SK-N-SH (cell line): ENCODE measurements at regions not wholly inside any gene's neighbourhood (a gene's known extent, or its start where the extent isn't known, plus 50 kb on each side); places are given as distances from the start of the nearest gene placed in this dataset.

Experiments used
- CTCF ChIA-PET: fragments of 300-600, 350-600 bp; formaldehyde crosslinking; extraction: SDS; loops from one replicate; lab custom pipeline; 2021; lab: Yijun Ruan, JAX
- POLR2A ChIA-PET: fragments of 350-600 bp; sonication (Branson Sonifier 250); formaldehyde crosslinking; extraction: SDS; loops from one replicate; lab custom pipeline; 2020; ENCODE audit warnings: antibody characterized with exemption, inconsistent platforms; lab: Yijun Ruan, JAX
- DNase-seq: peaks from one replicate; pipeline ENCODE4 v3.0.0; 2012
- H2AFZ ChIP-seq: fragments of 200-600 bp; sonication (generic); 2 replicates; pipeline ENCODE4 v1.8.1; 2016; ENCODE audit warnings: antibody characterized with exemption, mild to moderate bottlenecking, low read depth
- H3F3A ChIP-seq: fragments of 200-600 bp; sonication (generic); replicated peaks from 2 replicates; pipeline ENCODE3; 2016; ENCODE audit warnings: antibody characterized with exemption, mild to moderate bottlenecking; ENCODE audit not compliant: insufficient read depth
- H3K27ac ChIP-seq, 2 experiments: fragments of 200-500 bp in 1 of 2; fragments of 200-600 bp in 1 of 2; sonication (Bioruptor generic) in 1 of 2; sonication (generic), shearing (Covaris generic) in 1 of 2; 2 replicates each; pipeline versions ENCODE4 v1.5.1 to v1.6.1; 2014 to 2016; ENCODE audit warnings: low read depth in 2 of 2, inconsistent platforms in 1 of 2, low read length in 1 of 2, mild to moderate bottlenecking in 1 of 2, mixed read lengths in 1 of 2
- H3K27me3 ChIP-seq: fragments of 200-600 bp; sonication (generic), shearing (Covaris generic); 2 replicates; pipeline ENCODE4 v1.6.1; 2016; ENCODE audit warnings: mixed run types; ENCODE audit not compliant: insufficient read depth
- H3K36me3 ChIP-seq, 2 experiments: fragments of 200-500 bp in 1 of 2; fragments of 200-600 bp in 1 of 2; sonication (Bioruptor generic) in 1 of 2; sonication (generic) in 1 of 2; replicated peaks in 1 of 2; 2 replicates each; pipeline versions ENCODE3 to v1.5.1; 2014 to 2016; ENCODE audit warnings: low read length in 1 of 2, mild to moderate bottlenecking in 1 of 2; ENCODE audit not compliant: insufficient read depth in 2 of 2, control insufficient read depth in 1 of 2
- H3K4me1 ChIP-seq, 2 experiments: fragments of 200-500 bp in 1 of 2; fragments of 200-600 bp in 1 of 2; sonication (Bioruptor generic) in 1 of 2; sonication (generic), shearing (Covaris generic) in 1 of 2; 2 replicates each; pipeline versions ENCODE4 v1.5.1 to v1.6.1; 2014 to 2016; ENCODE audit warnings: low read depth in 1 of 2, low read length in 1 of 2, mixed run types in 1 of 2; ENCODE audit not compliant: insufficient read depth in 2 of 2, control insufficient read depth in 1 of 2
- H3K4me2 ChIP-seq: fragments of 200-600 bp; sonication (generic), shearing (Covaris generic); 2 replicates; pipeline ENCODE4 v1.6.1; 2017; ENCODE audit warnings: mixed run types
- H3K4me3 ChIP-seq, 2 experiments: fragments of 200-500 bp in 1 of 2; fragments of 200-600 bp in 1 of 2; sonication (Bioruptor generic) in 1 of 2; sonication (generic), shearing (Covaris generic) in 1 of 2; 2 replicates each; pipeline versions ENCODE4 v1.5.1 to v1.8.1; 2014 to 2016; ENCODE audit warnings: low read depth in 2 of 2, inconsistent platforms in 1 of 2, low read length in 1 of 2, mild to moderate bottlenecking in 1 of 2, mixed read lengths in 1 of 2, moderate library complexity in 1 of 2
- H3K79me2 ChIP-seq: fragments of 200-600 bp; sonication (generic); 2 replicates; pipeline ENCODE4 v1.8.1; 2017; ENCODE audit warnings: mild to moderate bottlenecking; ENCODE audit not compliant: insufficient read depth
- H3K9ac ChIP-seq: fragments of 200-600 bp; sonication (generic); 2 replicates; pipeline ENCODE4 v1.6.1; 2017; ENCODE audit warnings: mixed run types
- H3K9me2 ChIP-seq: fragments of 200-600 bp; sonication (generic); 2 replicates; pipeline ENCODE4 v1.6.1; 2017; ENCODE audit warnings: mixed run types
- H3K9me3 ChIP-seq: fragments of 200-600 bp; sonication (generic); 2 replicates; pipeline ENCODE4 v1.6.1; 2017; ENCODE audit warnings: mixed run types, mild to moderate bottlenecking, moderate library complexity
- H4K20me1 ChIP-seq: fragments of 200-600 bp; sonication (generic); 2 replicates; pipeline ENCODE4 v1.6.1; 2017; ENCODE audit warnings: mild to moderate bottlenecking, mixed run types; ENCODE audit not compliant: insufficient read depth
- CTCF ChIP-seq: fragments of 200-600 bp; sonication (generic); IDR thresholded peaks from 2 replicates; pipeline ENCODE4 v1.6.1; 2017; ENCODE audit warnings: antibody characterized with exemption, mild to moderate bottlenecking, moderate library complexity
- ELF1 ChIP-seq: IDR thresholded peaks from 2 replicates; pipeline ENCODE4 v1.4.0; 2012
- EZH2phosphoT487 ChIP-seq: fragments of 200-600 bp; sonication (generic); IDR thresholded peaks from 2 replicates; pipeline ENCODE4 v1.6.1; 2017; ENCODE audit warnings: low read depth, mixed run types, mild to moderate bottlenecking, antibody characterized with exemption, moderate library complexity, borderline replicate concordance
- FOXJ3 ChIP-seq: sonication (generic); formaldehyde crosslinking; IDR thresholded peaks from 2 replicates; pipeline ENCODE4 v1.5.1; 2020; ENCODE audit warnings: mild to moderate bottlenecking, missing genetic modification reagents
- FOXM1 ChIP-seq: IDR thresholded peaks from 2 replicates; pipeline ENCODE4 v1.4.0; 2012; ENCODE audit warnings: low read depth, mild to moderate bottlenecking
- GABPA ChIP-seq: IDR thresholded peaks from 2 replicates; pipeline ENCODE4 v1.4.0; 2012; ENCODE audit warnings: low read depth, mild to moderate bottlenecking
- MEF2A ChIP-seq: IDR thresholded peaks from 2 replicates; pipeline ENCODE4 v1.4.0; 2012; ENCODE audit warnings: low read depth, borderline replicate concordance
- MXI1 ChIP-seq: IDR thresholded peaks from 2 replicates; pipeline ENCODE4 v1.6.1; 2012; ENCODE audit warnings: mild to moderate bottlenecking, low read depth, low read length, improper control_type of control experiment
- NFIC ChIP-seq: IDR thresholded peaks from 2 replicates; pipeline ENCODE4 v1.4.0; 2012; ENCODE audit warnings: borderline replicate concordance
- RAD21 ChIP-seq: IDR thresholded peaks from 2 replicates; pipeline ENCODE4 v1.6.1; 2012; ENCODE audit warnings: mild to moderate bottlenecking, low read length
- REST ChIP-seq: IDR thresholded peaks from 2 replicates; pipeline ENCODE4 v1.6.1; 2012; ENCODE audit warnings: mild to moderate bottlenecking, low read depth, low read length, moderate library complexity
- RFX5 ChIP-seq: IDR thresholded peaks from 2 replicates; pipeline ENCODE4 v1.6.1; 2012; ENCODE audit warnings: mild to moderate bottlenecking, improper control_type of control experiment, low read length
- RXRA ChIP-seq: IDR thresholded peaks from 2 replicates; pipeline ENCODE4 v1.4.0; 2012; ENCODE audit warnings: low read depth, mild to moderate bottlenecking, borderline replicate concordance
- SIN3A ChIP-seq: IDR thresholded peaks from 2 replicates; pipeline ENCODE4 v1.6.1; 2012; ENCODE audit warnings: low read depth, mild to moderate bottlenecking, low read length, moderate library complexity, borderline replicate concordance
- SMC3 ChIP-seq: IDR thresholded peaks from 2 replicates; pipeline ENCODE4 v1.6.1; 2012; ENCODE audit warnings: low read depth, low read length, improper control_type of control experiment
- TAF1 ChIP-seq: IDR thresholded peaks from 2 replicates; pipeline ENCODE4 v1.6.1; 2012; ENCODE audit warnings: low read depth, mild to moderate bottlenecking, low read length, moderate library complexity, borderline replicate concordance
- USF2 ChIP-seq: fragments of 150-350 bp; IDR thresholded peaks from 2 replicates; pipeline ENCODE4 v1.6.1; 2017; ENCODE audit warnings: antibody characterized with exemption, low read length, low read depth, borderline replicate concordance
- YY1 ChIP-seq: IDR thresholded peaks from 2 replicates; pipeline ENCODE4 v1.4.0; 2012; ENCODE audit warnings: low read depth, mild to moderate bottlenecking
- WGBS: methylation state at CpG from one replicate; pipeline ENCODE4 v1.1.6; 2017; ENCODE audit warnings: low lambda C conversion rate; 5-methylcytosine and 5-hydroxymethylcytosine counted together
- TF ChIP-seq, protein P1 (sequence below): IDR thresholded peaks from 2 replicates; pipeline ENCODE4 v1.4.0; 2012; ENCODE audit warnings: low read depth

GRCh38 chr2:131657895-131658768, 130.4 kb downstream of the CCDC74A start:
- Histone ChIP-seq H3K4me1 (no peaks in the 10 kb centered on the region), H3K4me2 (no peak overlapping the region), H4K20me1 (no peaks in the 10 kb centered on the region), H3K27ac (no peak overlapping the region), H3K9ac (no peak overlapping the region), H3K27me3 (no peaks in the 10 kb centered on the region), H3F3A (no peaks in the 10 kb centered on the region), H2AFZ (no peak overlapping the region), H3K4me3 (no peak overlapping the region), H3K79me2 (no peaks in the 10 kb centered on the region), H3K9me3 (no peaks in the 10 kb centered on the region), H3K9me2 (no peaks in the 10 kb centered on the region), H3K36me3 (no peaks in the 10 kb centered on the region)
- WGBS = 81% methylated on average over 22 of the region's 49 CpGs
- TF ChIP-seq USF2 (no peak), YY1 (no peak), FOXJ3 (no peak), TAF1 (no peak), RFX5 (no peak)
- POLR2A ChIA-PET = no interaction called here
- CTCF ChIA-PET = no interaction called here
- no peak for DNase-seq

DNA sequence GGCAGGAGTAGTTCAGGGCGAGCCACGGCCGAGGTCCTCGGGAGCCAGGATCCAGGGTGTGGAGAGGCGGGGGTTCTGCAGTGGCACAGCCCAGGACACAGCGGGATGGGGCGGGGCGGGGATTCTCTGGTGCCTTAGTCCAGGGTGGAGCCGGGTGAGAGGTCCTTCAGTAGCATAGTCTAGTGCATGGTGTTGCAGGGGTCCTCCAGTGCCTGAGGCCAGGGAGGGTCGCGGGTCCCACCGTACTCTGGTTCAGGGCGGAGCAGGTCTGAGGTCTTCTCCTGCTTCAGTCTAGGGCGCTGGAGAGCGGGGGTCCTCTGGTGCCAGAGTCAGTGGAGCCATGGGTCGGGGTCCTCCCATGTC, 131.1 kb downstream of the CCDC74A start:
- Histone ChIP-seq H4K20me1 (no peaks in the 10 kb centered on the region), H3K4me2 (no peak overlapping the region), H3K9me2 (no peaks in the 10 kb centered on the region), H3K4me1 (no peaks in the 10 kb centered on the region), H3K9ac (no peak overlapping the region), H3K9me3 (no peaks in the 10 kb centered on the region), H3K4me3 (no peak overlapping the region), H3K79me2 (no peaks in the 10 kb centered on the region), H2AFZ (no peak overlapping the region), H3K27me3 (no peaks in the 10 kb centered on the region), H3K27ac (no peak overlapping the region), H3F3A (no peaks in the 10 kb centered on the region), H3K36me3 (no peaks in the 10 kb centered on the region)
- DNase-seq = no peak
- TF ChIP-seq EZH2phosphoT487 = no peak
- no peak for TF ChIP-seq RXRA
- no peak for TF ChIP-seq REST
- TF ChIP-seq SMC3 = no peak
- no peak for TF ChIP-seq YY1
- no peak for TF ChIP-seq NFIC
- no peak for TF ChIP-seq ELF1
- no peak for TF ChIP-seq CTCF
- no peak for TF ChIP-seq MEF2A
- no peak for TF ChIP-seq USF2
- no peak for TF ChIP-seq MXI1
- no peak for TF ChIP-seq RAD21
- TF ChIP-seq, protein P1, sequence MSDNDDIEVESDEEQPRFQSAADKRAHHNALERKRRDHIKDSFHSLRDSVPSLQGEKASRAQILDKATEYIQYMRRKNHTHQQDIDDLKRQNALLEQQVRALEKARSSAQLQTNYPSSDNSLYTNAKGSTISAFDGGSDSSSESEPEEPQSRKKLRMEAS = no peak
- no peak for TF ChIP-seq GABPA
- TF ChIP-seq SIN3A = no peak
- TF ChIP-seq FOXM1 = no peak
- WGBS = 33% methylated on average over 2 of the region's 16 CpGs
- ChIA-PET CTCF (no interaction called here), POLR2A (no interaction called here)
